HEK293T (cell line): ENCODE measurements at regions not wholly inside any gene's neighbourhood (a gene's known extent, or its start where the extent isn't known, plus 50 kb on each side); places are given as distances from the start of the nearest gene placed in this dataset.

ENCODE experiments used
- CTCF ChIA-PET: fragments of 350-600 bp; formaldehyde crosslinking; extraction: SDS; loops from one replicate; lab custom pipeline; 2021; ENCODE audit warnings: antibody characterized with exemption, inconsistent platforms; lab: Yijun Ruan, JAX
- POLR2A ChIA-PET: fragments of 350-600 bp; formaldehyde crosslinking; extraction: SDS; loops from one replicate; lab custom pipeline; 2020; ENCODE audit warnings: antibody characterized with exemption, inconsistent platforms; lab: Yijun Ruan, JAX
- DNase-seq: peaks from one replicate; pipeline ENCODE4 v3.0.0; 2012; ENCODE audit warnings: mixed read lengths; ENCODE audit errors: extremely low spot score
- ARNT ChIP-seq: fragments of 450-650 bp; IDR thresholded peaks from 2 replicates; pipeline ENCODE4 v1.6.1; 2017; ENCODE audit warnings: mild to moderate bottlenecking
- BHLHE40 ChIP-seq: fragments of 450-650 bp; IDR thresholded peaks from 2 replicates; pipeline ENCODE4 v1.6.1; 2016; ENCODE audit warnings: mild to moderate bottlenecking, moderate library complexity, borderline replicate concordance
- CTBP1 ChIP-seq: fragments of 450-650 bp; IDR thresholded peaks from 2 replicates; pipeline ENCODE4 v1.6.1; 2016; ENCODE audit warnings: borderline replicate concordance
- ELF4 ChIP-seq: fragments of 450-650 bp; IDR thresholded peaks from 2 replicates; pipeline ENCODE4 v1.6.1; 2017; ENCODE audit warnings: antibody characterized with exemption
- FOXA1 ChIP-seq: fragments of 450-650 bp; IDR thresholded peaks from 2 replicates; pipeline ENCODE4 v1.6.1; 2016; ENCODE audit warnings: mild to moderate bottlenecking
- FOXK2 ChIP-seq: fragments of 450-650 bp; IDR thresholded peaks from 2 replicates; pipeline ENCODE4 v1.6.1; 2016; ENCODE audit warnings: mild to moderate bottlenecking
- FOXM1 ChIP-seq: fragments of 450-650 bp; IDR thresholded peaks from 2 replicates; pipeline ENCODE4 v1.6.1; 2017; ENCODE audit warnings: mild to moderate bottlenecking, borderline replicate concordance
- HDGF ChIP-seq: fragments of 450-650 bp; IDR thresholded peaks from 2 replicates; pipeline ENCODE4 v1.6.1; 2017; ENCODE audit warnings: antibody characterized with exemption, borderline replicate concordance
- L3MBTL2 ChIP-seq: fragments of 450-650 bp; conservative IDR thresholded peaks from 2 replicates; pipeline ENCODE4 v1.6.1; 2016; ENCODE audit warnings: mild to moderate bottlenecking
- LEF1 ChIP-seq: fragments of 450-650 bp; IDR thresholded peaks from 2 replicates; pipeline ENCODE4 v1.6.1; 2017; ENCODE audit warnings: mild to moderate bottlenecking, borderline replicate concordance
- NFRKB ChIP-seq: fragments of 450-650 bp; IDR thresholded peaks from 2 replicates; pipeline ENCODE4 v1.6.1; 2016; ENCODE audit warnings: mild to moderate bottlenecking, moderate library complexity
- SP1 ChIP-seq: fragments of 450-650 bp; IDR thresholded peaks from 2 replicates; pipeline ENCODE4 v1.6.1; 2017
- SUZ12 ChIP-seq: fragments of 450-650 bp; IDR thresholded peaks from 2 replicates; pipeline ENCODE4 v1.6.1; 2016; ENCODE audit warnings: mild to moderate bottlenecking
- TARDBP ChIP-seq: fragments of 450-650 bp; IDR thresholded peaks from 2 replicates; pipeline ENCODE4 v1.6.1; 2016
- ZNF384 ChIP-seq: fragments of 450-650 bp; IDR thresholded peaks from 2 replicates; pipeline ENCODE4 v1.6.1; 2016
- TF ChIP-seq, protein P1 (sequence below): fragments of 450-650 bp; IDR thresholded peaks from 2 replicates; pipeline ENCODE4 v1.6.1; 2016

DNA sequence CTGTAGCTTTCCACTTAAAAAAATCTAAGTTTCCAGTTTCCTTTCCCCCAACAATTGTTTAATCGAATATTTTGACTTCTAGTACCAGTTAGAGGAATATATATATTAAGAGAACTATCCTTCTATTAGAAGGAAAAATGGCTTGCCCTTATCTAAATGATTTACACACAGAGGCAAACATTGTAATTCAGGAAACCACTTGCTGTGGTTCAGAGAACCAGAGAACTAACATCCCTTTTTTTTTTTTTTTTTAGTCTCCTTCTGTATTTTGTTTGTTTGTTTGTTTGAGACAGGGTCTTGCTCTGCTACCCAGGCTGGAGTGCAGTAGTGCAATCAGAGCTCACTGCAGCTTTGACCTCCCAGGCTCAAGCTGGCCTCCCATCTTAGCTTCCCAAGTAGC, 746.6 kb downstream of the VRK1 start:
- ChIA-PET CTCF (no interaction called here), POLR2A (no interaction called here)
- no peak for TF ChIP-seq FOXA1
- TF ChIP-seq SP1: no peak
- no peak for TF ChIP-seq ARNT
- TF ChIP-seq BHLHE40: no peak
- no peak for TF ChIP-seq ELF4
- no peak for TF ChIP-seq L3MBTL2
- TF ChIP-seq LEF1: no peak
- TF ChIP-seq NFRKB: no peak
- TF ChIP-seq FOXK2: no peak
- no peak for TF ChIP-seq SUZ12
- no peak for TF ChIP-seq ZNF384
- TF ChIP-seq TARDBP: no peak
- TF ChIP-seq FOXM1: no peak
- TF ChIP-seq, protein P1, sequence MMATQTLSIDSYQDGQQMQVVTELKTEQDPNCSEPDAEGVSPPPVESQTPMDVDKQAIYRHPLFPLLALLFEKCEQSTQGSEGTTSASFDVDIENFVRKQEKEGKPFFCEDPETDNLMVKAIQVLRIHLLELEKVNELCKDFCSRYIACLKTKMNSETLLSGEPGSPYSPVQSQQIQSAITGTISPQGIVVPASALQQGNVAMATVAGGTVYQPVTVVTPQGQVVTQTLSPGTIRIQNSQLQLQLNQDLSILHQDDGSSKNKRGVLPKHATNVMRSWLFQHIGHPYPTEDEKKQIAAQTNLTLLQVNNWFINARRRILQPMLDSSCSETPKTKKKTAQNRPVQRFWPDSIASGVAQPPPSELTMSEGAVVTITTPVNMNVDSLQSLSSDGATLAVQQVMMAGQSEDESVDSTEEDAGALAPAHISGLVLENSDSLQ: no peak
- TF ChIP-seq CTBP1: no peak
- TF ChIP-seq HDGF: no peak
- no peak for DNase-seq

DNA sequence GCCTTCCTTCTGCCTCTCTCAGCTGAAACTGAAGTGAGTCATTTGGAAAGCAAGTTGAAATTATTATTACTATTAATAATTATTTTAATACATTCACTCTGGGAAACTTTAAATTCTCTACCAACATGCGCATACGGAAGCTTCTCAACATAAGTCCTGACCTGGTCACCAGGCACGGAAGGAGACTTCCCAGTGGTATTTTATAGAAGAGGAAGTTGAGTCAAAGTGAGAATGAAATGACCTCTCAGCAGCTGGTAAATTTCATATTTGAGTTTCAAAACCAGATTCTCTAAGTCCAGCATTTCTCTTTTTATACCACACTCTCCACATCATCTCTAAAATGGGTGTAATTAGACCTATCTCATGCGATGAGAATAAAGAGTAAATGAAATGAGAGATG, 747.4 kb downstream of the VRK1 start:
- POLR2A ChIA-PET: no interaction called here
- no peak for DNase-seq
- CTCF ChIA-PET: no interaction called here
- TF ChIP-seq L3MBTL2: no peak
- TF ChIP-seq ARNT: no peak
- no peak for TF ChIP-seq BHLHE40
- TF ChIP-seq, protein P1: no peak
- TF ChIP-seq CTBP1: no peak
- TF ChIP-seq SUZ12: no peak
- no peak for TF ChIP-seq TARDBP
- no peak for TF ChIP-seq HDGF
- no peak for TF ChIP-seq FOXK2
- no peak for TF ChIP-seq SP1
- TF ChIP-seq ELF4: no peak
- no peak for TF ChIP-seq FOXA1
- TF ChIP-seq ZNF384: no peak
- TF ChIP-seq NFRKB: no peak
- no peak for TF ChIP-seq LEF1
- no peak for TF ChIP-seq FOXM1

GRCh38 chr14:97546491-97547230, 749.5 kb downstream of the VRK1 start:
- CTCF ChIA-PET: no interaction called here
- no peak for TF ChIP-seq FOXK2
- POLR2A ChIA-PET: no interaction called here
- no peak for DNase-seq

- CTCF ChIA-PET: no interaction called here
- TF ChIP-seq NFRKB (no peak), BHLHE40 (no peak), FOXK2 (no peak), TARDBP (no peak), ELF4 (no peak), SUZ12 (no peak), FOXA1 (no peak), ARNT (no peak), SP1 (no peak), L3MBTL2 (no peak), ZNF384 (no peak), CTBP1 (no peak), FOXM1 (no peak), HDGF (no peak)
- TF ChIP-seq, protein P1: no peak
- POLR2A ChIA-PET: no interaction called here
- no peak for DNase-seq
Measured at GRCh38 chr14:97550463-97550862, 753.3 kb downstream of the VRK1 start.

DNA sequence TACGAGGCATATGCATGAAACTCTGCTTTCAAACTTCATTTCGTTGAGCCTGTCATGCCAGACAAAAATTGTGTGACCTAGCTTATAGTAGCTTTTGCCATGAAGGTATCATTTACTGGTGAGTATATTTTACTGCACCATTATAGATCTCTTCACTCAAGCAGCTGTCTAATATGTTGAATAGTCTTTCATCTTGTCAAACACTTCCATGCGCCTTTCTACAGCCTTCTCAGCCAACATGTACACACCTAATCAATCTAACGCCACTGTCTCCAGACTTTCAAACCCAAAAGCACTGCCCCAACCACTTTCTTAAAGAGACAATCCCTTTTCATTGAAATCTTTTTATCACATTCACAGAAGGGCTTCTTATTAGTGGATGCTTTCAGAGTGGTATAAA, 757.4 kb downstream of the VRK1 start:
- POLR2A ChIA-PET: no interaction called here
- CTCF ChIA-PET: no interaction called here
- DNase-seq: no peak
- TF ChIP-seq L3MBTL2 (no peak), SP1 (no peak), FOXM1 (no peak), SUZ12 (no peak), CTBP1 (no peak), FOXA1 (no peak), HDGF (no peak), FOXK2 (no peak), TARDBP (no peak), LEF1 (no peak), BHLHE40 (no peak), ELF4 (no peak)
- TF ChIP-seq, protein P1: no peak

DNA sequence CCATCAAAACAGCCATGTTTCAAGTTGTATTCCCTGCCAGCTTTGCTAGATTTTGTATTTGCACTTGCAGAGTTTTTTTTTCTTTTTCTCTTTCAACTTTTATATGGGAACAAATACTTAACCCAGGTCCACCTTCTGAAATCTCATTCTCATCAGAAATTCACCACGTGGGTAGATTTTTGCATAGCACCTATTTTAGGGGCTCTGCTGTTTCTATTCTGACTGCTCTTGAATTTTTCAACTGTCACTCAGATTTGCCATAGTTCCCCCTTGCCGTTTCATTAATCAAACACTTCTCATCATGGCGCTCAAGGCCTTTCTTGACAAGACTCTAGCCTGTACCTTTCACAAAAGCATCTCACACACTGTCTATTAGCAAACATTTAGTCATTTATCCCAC, 767.2 kb downstream of the VRK1 start:
- ChIA-PET CTCF (no interaction called here), POLR2A (no interaction called here)
- no peak for DNase-seq
- no peak for TF ChIP-seq NFRKB
- TF ChIP-seq SP1: no peak
- no peak for TF ChIP-seq TARDBP
- no peak for TF ChIP-seq ELF4
- no peak for TF ChIP-seq BHLHE40
- no peak for TF ChIP-seq ARNT
- no peak for TF ChIP-seq SUZ12
- TF ChIP-seq LEF1: no peak
- TF ChIP-seq, protein P1: no peak
- no peak for TF ChIP-seq FOXA1
- no peak for TF ChIP-seq FOXM1
- no peak for TF ChIP-seq FOXK2
- no peak for TF ChIP-seq HDGF
- TF ChIP-seq CTBP1: no peak
- no peak for TF ChIP-seq L3MBTL2
- no peak for TF ChIP-seq ZNF384
